Neural cell (in vitro differentiated cells): ENCODE measurements at regions not wholly inside any gene's neighbourhood (a gene's known extent, or its start where the extent isn't known, plus 50 kb on each side); places are given as distances from the start of the nearest gene placed in this dataset.

Source experiments
- TAF1 ChIP-seq: IDR thresholded peaks from 2 replicates; pipeline ENCODE4 v1.6.1; 2012; ENCODE audit warnings: low read depth
- TF ChIP-seq, protein P1 (sequence below): fragments of 450-650 bp; IDR thresholded peaks from 2 replicates; pipeline ENCODE4 v1.5.1; 2014; ENCODE audit warnings: antibody characterized with exemption, mild to moderate bottlenecking, moderate library complexity; ENCODE audit not compliant: poor library complexity, severe bottlenecking

DNA sequence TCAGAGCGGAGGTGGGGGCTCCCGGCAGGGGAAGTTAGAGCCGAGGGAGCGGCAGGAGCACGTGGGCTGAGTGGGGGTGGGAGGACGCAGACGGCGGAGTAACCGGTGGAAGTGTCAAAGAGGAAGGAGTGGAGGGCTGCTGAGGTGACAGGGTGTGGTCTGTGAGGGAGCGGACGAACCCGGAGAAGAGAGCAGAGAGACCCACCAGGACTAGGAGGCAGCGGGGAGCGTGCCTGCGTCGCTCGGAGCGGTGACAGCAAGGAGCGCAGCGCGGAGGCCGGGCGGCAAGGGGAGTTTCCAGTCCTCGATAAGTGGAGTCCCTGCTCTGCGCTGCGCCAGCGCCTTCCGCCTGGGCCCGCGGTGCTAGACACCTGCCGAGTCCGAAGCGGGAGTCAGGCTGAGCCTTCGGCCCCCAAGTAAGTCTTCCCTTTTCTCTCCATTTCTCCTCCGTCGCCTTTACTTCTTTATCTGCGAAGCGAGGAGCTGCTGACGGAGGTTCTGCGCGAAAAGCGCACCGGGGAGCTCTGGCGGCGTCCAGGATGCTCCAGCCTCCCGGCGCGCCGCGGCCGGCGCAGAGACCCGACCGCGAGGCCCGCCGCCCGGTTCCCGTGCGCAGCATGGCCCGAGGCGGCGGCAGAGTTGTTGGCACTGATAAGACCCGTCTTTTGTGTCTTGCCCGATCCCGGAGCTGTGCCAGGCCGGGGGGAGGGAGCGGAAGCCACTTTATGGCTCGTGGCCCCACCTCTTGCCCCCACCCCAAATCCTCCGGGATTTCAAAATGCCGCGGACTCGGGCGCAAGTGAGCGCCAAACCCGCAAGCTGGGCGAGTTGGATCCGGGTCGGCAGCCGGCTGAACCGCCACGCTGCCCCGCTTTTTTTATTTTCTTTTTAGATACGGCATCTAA lies 533.0 kb upstream of the SEMA6D start:
- TF ChIP-seq, protein P1, sequence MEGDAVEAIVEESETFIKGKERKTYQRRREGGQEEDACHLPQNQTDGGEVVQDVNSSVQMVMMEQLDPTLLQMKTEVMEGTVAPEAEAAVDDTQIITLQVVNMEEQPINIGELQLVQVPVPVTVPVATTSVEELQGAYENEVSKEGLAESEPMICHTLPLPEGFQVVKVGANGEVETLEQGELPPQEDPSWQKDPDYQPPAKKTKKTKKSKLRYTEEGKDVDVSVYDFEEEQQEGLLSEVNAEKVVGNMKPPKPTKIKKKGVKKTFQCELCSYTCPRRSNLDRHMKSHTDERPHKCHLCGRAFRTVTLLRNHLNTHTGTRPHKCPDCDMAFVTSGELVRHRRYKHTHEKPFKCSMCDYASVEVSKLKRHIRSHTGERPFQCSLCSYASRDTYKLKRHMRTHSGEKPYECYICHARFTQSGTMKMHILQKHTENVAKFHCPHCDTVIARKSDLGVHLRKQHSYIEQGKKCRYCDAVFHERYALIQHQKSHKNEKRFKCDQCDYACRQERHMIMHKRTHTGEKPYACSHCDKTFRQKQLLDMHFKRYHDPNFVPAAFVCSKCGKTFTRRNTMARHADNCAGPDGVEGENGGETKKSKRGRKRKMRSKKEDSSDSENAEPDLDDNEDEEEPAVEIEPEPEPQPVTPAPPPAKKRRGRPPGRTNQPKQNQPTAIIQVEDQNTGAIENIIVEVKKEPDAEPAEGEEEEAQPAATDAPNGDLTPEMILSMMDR: peak; percentile 9
- TF ChIP-seq TAF1: no peak
